Adrenal gland (tissue), 9 donors: ENCODE measurements at regions not wholly inside any gene's neighbourhood (a gene's known extent, or its start where the extent isn't known, plus 50 kb on each side); places are given as distances from the start of the nearest gene placed in this dataset.

Experiments used
- DNase-seq, 7 donors: peaks; one replicate each; pipeline ENCODE4 v3.0.0-alpha.2; 2019 to 2020
- H3K27ac ChIP-seq, 5 donors: fragments of 200-600 bp; sonication (generic) in 4 of 5; 1 replicate in 3 of 5; 2 replicates in 2 of 5; pipeline versions ENCODE4 v1.5.1 to v1.8.0; 2016 to 2020; ENCODE audit warnings: mild to moderate bottlenecking in 1 of 5
- H3K27me3 ChIP-seq: fragments of 200-600 bp; 2 replicates; pipeline ENCODE4 v1.8.0; 2021
- H3K36me3 ChIP-seq, 2 donors: fragments of 200-600 bp; replicated peaks in 1 of 2; 1 replicate in 1 of 2; 2 replicates in 1 of 2; pipeline versions ENCODE4 v1.5.1 to v1.8.0; 2018 to 2022
- H3K4me1 ChIP-seq, 2 donors: fragments of 200-600 bp; replicated peaks in 1 of 2; 1 replicate in 1 of 2; 2 replicates in 1 of 2; pipeline versions ENCODE4 v1.5.1 to v1.8.0; 2018 to 2021
- H3K4me3 ChIP-seq, 4 donors: fragments of 200-600 bp; sonication (generic) in 3 of 4; one replicate each; pipeline ENCODE4 v1.5.1; 2016 to 2018
- H3K9me3 ChIP-seq, 3 donors: fragments of 200-600 bp; sonication (generic) in 1 of 3; replicated peaks in 1 of 3; 1 replicate in 2 of 3; 2 replicates in 1 of 3; pipeline versions ENCODE4 v1.5.1 to v1.8.0; 2016 to 2021
- POLR2A ChIP-seq, 2 donors: fragments of 450-650 bp; IDR thresholded peaks; one replicate each; pipeline ENCODE4 v1.6.1; 2017; ENCODE audit warnings: antibody characterized with exemption in 2 of 2, mild to moderate bottlenecking in 2 of 2, moderate library complexity in 1 of 2
- WGBS, 4 donors: extraction: QIAGEN DNeasy Blood & Tissue Kit in 2 of 4; methylation state at CpG; one replicate each; pipeline versions ENCODE4 v1.1.5 to v1.1.7; 2013 to 2017; 5-methylcytosine and 5-hydroxymethylcytosine counted together
- intact Hi-C, 2 donors: fragments of 100-400 bp; cut with DNase I; formaldehyde crosslinking; loops; one replicate each; pipeline versions ENCODE4 v1.14.1 to v1.15.0; 2022 to 2023
- TF ChIP-seq, protein P1 (sequence below), 6 experiments: fragments of 450-650 bp in 4 of 6; fragments of 200-600 bp in 2 of 6; sonication (generic) in 1 of 6; IDR thresholded peaks; 1 replicate in 5 of 6; 2 replicates in 1 of 6; pipeline versions ENCODE4 v1.5.1 to v1.8.0; 2016 to 2021; ENCODE audit warnings: antibody characterized with exemption in 6 of 6, mild to moderate bottlenecking in 2 of 6, moderate library complexity in 1 of 6
- donor health status: healthy with polysubstance abuse.
- donor health status: Bipolar disorder and iron deficiency.
- donor health status: DM: yes; HTN: yes; CAD: no.
- donor health status: DM: no; HTN: no; CAD: no.
- donor health status: DM: no; HTN: no; CAD: no.

DNA sequence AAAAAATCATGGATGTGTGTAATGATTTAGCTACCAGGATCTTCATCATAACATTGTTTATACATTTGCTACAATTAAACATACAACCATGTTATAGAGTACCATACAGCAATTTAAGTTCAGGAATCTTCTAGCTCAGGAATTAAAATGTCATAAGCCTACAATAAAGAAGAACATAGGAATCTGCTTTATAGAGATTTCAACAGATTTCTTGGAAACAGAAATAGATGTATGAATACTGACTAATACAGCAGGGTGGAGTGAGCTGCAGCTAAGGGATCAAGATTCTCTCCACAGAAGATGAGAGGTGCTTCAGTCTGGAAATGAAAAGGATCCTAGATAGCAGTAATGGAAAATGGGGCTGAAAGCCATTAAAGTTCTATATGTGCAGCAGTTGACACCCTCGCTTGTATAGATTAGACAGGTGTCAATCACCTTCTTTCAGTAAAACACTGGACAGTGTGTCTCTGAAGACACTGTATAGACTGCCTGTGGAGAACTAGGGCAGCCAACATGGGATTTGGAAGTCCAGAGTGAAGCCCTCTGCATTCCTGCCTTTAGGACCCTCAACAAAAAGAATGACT lies 73.9 kb downstream of the DNTTIP2 start:
- no peaks in the 10 kb centered on the region for H3K27me3 ChIP-seq
- no peak overlapping the region for H3K4me3 ChIP-seq
- intact Hi-C loops: no loop called here
- H3K4me1 ChIP-seq: peaks cover 0 to 8% of the 10 kb centered on the region in 2 donors
- no peaks in the 10 kb centered on the region for H3K36me3 ChIP-seq
- H3K9me3 ChIP-seq: no peaks in the 10 kb centered on the region
- no peak for DNase-seq
- 91 to 100% (median 93%) methylated on average over 1 of the region's 1 CpG for WGBS, 4 donors
- H3K27ac ChIP-seq: peak overlapping the region in 2 of 5 donors; percentile 6 to 24
- TF ChIP-seq, protein P1, sequence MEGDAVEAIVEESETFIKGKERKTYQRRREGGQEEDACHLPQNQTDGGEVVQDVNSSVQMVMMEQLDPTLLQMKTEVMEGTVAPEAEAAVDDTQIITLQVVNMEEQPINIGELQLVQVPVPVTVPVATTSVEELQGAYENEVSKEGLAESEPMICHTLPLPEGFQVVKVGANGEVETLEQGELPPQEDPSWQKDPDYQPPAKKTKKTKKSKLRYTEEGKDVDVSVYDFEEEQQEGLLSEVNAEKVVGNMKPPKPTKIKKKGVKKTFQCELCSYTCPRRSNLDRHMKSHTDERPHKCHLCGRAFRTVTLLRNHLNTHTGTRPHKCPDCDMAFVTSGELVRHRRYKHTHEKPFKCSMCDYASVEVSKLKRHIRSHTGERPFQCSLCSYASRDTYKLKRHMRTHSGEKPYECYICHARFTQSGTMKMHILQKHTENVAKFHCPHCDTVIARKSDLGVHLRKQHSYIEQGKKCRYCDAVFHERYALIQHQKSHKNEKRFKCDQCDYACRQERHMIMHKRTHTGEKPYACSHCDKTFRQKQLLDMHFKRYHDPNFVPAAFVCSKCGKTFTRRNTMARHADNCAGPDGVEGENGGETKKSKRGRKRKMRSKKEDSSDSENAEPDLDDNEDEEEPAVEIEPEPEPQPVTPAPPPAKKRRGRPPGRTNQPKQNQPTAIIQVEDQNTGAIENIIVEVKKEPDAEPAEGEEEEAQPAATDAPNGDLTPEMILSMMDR (IDR thresholded peaks at IDR 0.05): no peak
- no peak for TF ChIP-seq POLR2A (IDR thresholded peaks at IDR 0.05)

DNA sequence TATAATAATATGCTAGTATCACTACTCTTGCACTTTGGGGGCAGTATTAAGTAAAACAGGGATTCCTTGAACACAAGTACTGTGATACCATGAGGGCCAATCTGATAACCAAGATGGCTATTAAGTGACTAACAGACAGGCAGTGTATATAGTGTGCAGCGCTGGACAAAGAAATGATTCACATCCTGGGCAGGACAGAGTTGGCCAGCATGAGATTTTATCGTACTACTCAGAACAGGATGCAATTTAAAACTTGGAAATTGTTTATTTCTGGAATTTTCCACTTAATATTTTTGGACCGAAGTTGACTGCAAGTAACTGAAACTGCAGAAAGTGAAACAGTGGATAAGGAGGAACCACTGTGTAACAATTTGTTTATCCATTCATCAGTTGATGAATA lies 74.6 kb downstream of the DNTTIP2 start:
- intact Hi-C loops: no loop called here
- 22 to 52% (median 46%) methylated on average over 3 of the region's 3 CpGs for WGBS, 4 donors
- Histone ChIP-seq H3K36me3 (no peaks in the 10 kb centered on the region), H3K4me3 (no peak overlapping the region), H3K27ac (peak overlapping the region in 2 of 5 donors; percentile 6 to 24), H3K9me3 (no peaks in the 10 kb centered on the region), H3K27me3 (no peaks in the 10 kb centered on the region), H3K4me1 (peaks cover 0 to 8% of the 10 kb centered on the region in 2 donors)
- TF ChIP-seq, protein P1 (IDR thresholded peaks at IDR 0.05): no peak
- no peak for TF ChIP-seq POLR2A (IDR thresholded peaks at IDR 0.05)
- DNase-seq: peak in 4 of 7 donors; percentile 26 to 65 (median 33)

GRCh38 chr1:93801471-93801870 lies 77.5 kb downstream of the DNTTIP2 start:
- peaks cover 0 to 8% of the 10 kb centered on the region in 2 donors for H3K4me1 ChIP-seq
- 90 to 95% (median 90%) methylated on average over 5 of the region's 5 CpGs for WGBS, 4 donors
- no peaks in the 10 kb centered on the region for H3K36me3 ChIP-seq
- no peak overlapping the region for H3K27ac ChIP-seq
- intact Hi-C loops: no loop called here
- no peak for DNase-seq
- TF ChIP-seq, protein P1 (IDR thresholded peaks at IDR 0.05): no peak
- no peak for TF ChIP-seq POLR2A (IDR thresholded peaks at IDR 0.05)
- H3K9me3 ChIP-seq: no peaks in the 10 kb centered on the region
- H3K4me3 ChIP-seq: no peak overlapping the region
- no peaks in the 10 kb centered on the region for H3K27me3 ChIP-seq

- no peak for TF ChIP-seq POLR2A (IDR thresholded peaks at IDR 0.05)
- TF ChIP-seq, protein P1 (IDR thresholded peaks at IDR 0.05): no peak
- WGBS, 4 donors: 85 to 87% (median 86%) methylated on average over 5 of the region's 5 CpGs
Measured at GRCh38 chr1:93800856-93801255, 78.2 kb downstream of the DNTTIP2 start.

More at GRCh38 chr1:93800856-93801255, 78.2 kb downstream of the DNTTIP2 start:
- Histone ChIP-seq H3K36me3 (no peaks in the 10 kb centered on the region), H3K4me3 (no peak overlapping the region), H3K27ac (no peak overlapping the region), H3K4me1 (peaks cover 0 to 8% of the 10 kb centered on the region in 2 donors), H3K9me3 (no peaks in the 10 kb centered on the region), H3K27me3 (no peaks in the 10 kb centered on the region)
- intact Hi-C loops: no loop called here
- DNase-seq: no peak
